Choroid plexus epithelial cell (primary cell): ENCODE measurements at regions not wholly inside any gene's neighbourhood (a gene's known extent, or its start where the extent isn't known, plus 50 kb on each side); places are given as distances from the start of the nearest gene placed in this dataset.

Experiments used
- DNase-seq: peaks from one replicate; pipeline ENCODE4 v3.0.0-alpha.2; 2010; ENCODE audit warnings: low read depth
- H3K4me3 ChIP-seq: 2 replicates; pipeline ENCODE4 v1.5.1; 2011; ENCODE audit warnings: low read depth, mild to moderate bottlenecking, control low read depth, low read length, moderate library complexity
- CTCF ChIP-seq: conservative IDR thresholded peaks from 2 replicates; pipeline ENCODE4 v1.5.1; 2011; ENCODE audit warnings: low read depth, mild to moderate bottlenecking, control low read depth, inconsistent platforms, low read length, moderate library complexity

GRCh38 chr13:108034909-108035410 lies 180.4 kb downstream of the LIG4 start:
- no peak for TF ChIP-seq CTCF
- H3K4me3 ChIP-seq, result no peak overlapping the region

GRCh38 chr13:108033800-108034707 lies 181.3 kb downstream of the LIG4 start:
- H3K4me3 ChIP-seq, result no peak overlapping the region
- no peak for TF ChIP-seq CTCF
- DNase-seq, result peak; percentile 3

More at GRCh38 chr13:108034909-108035410, 180.4 kb downstream of the LIG4 start:
- DNase-seq, result no peak

GRCh38 chr13:108031865-108032264 lies 183.5 kb downstream of the LIG4 start:
- TF ChIP-seq CTCF, result no peak
- DNase-seq, result no peak
- no peak overlapping the region for H3K4me3 ChIP-seq

GRCh38 chr13:108030769-108031168 lies 184.6 kb downstream of the LIG4 start:
- DNase-seq, result no peak
- TF ChIP-seq CTCF, result no peak
- no peak overlapping the region for H3K4me3 ChIP-seq

GRCh38 chr13:108026680-108027410 lies 188.5 kb downstream of the LIG4 start:
- no peak for DNase-seq
- no peak overlapping the region for H3K4me3 ChIP-seq
- TF ChIP-seq CTCF, result no peak

- TF ChIP-seq CTCF, result no peak
- DNase-seq, result no peak
- no peak overlapping the region for H3K4me3 ChIP-seq
These were observed 195.3 kb downstream of the LIG4 start for GRCh38 chr13:108020027-108020426.
